Activated T-helper 17 cell treated with anti-CD3 and anti-CD28 coated beads, Interleukin-2, amount 50 U/mL, for 72 hours (primary cell): ENCODE measurements at regions not wholly inside any gene's neighbourhood (a gene's known extent, or its start where the extent isn't known, plus 50 kb on each side); places are given as distances from the start of the nearest gene placed in this dataset.

Experiments
- ATAC-seq: fragments of 150-1000 bp; cut with Tn5 transposase; replicated peaks from 2 replicates; pipeline ENCODE4 v1.10.0; 2021; ENCODE audit warnings: mild to moderate bottlenecking, moderate library complexity
- H3K27ac Mint-ChIP-seq: one replicate; pipeline ENCODE4 v1.8.0; 2022; ENCODE audit warnings: mixed read lengths
- H3K27me3 Mint-ChIP-seq: one replicate; pipeline ENCODE4 v1.8.0; 2022; ENCODE audit warnings: mixed read lengths
- H3K36me3 Mint-ChIP-seq: one replicate; pipeline ENCODE4 v1.8.0; 2022; ENCODE audit warnings: low read depth, mild to moderate bottlenecking, mixed read lengths
- H3K4me1 Mint-ChIP-seq: one replicate; pipeline ENCODE4 v1.8.0; 2022; ENCODE audit warnings: mixed read lengths
- H3K4me3 Mint-ChIP-seq: one replicate; pipeline ENCODE4 v1.8.0; 2022; ENCODE audit warnings: mild to moderate bottlenecking, mixed read lengths
- H3K9me3 Mint-ChIP-seq: one replicate; pipeline ENCODE4 v1.8.0; 2022; ENCODE audit warnings: mixed read lengths

DNA sequence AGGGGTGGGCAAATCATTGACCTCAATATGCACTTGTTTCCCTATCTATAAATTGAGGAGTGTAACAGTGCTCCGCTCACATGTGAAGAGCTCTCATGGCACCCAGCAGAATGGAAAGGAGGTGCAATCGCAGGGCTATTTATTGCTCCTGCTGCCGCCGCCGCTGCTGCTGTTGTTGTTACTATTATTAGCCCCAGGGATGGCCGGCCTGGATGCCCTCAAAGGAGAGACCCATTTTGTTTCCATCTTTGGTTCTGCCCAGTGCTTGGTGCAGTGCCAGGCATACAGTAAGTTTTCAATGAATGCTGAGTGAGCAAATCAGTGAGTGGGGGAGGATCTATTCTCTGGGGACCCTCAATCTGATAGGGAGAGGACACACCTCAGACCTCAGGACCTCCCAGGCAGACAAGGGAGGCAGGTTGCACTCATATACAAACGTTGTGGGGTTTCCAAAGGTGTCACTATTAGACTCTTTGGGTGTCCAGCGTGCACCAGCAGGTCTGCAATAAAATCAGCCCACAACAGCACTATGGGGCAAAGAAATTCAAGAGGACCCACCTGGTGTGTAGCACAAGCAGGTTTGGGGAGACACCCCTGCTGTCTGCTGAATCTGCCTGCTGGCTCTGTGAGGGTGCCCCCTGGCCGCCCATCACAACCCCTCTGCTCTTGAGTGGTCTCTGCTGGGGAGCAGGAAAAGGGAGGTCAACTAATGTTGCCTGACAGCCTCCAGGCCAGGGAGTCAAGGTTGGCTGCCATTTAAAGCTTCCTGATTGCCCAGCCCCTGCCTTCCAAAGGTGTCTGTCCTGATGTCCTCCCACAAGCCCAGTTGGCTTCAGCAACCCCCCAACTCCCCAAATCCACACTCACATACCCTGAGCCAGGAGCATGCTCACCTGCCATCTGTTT lies 136.3 kb downstream of the ACTL8 start:
- Mint-ChIP-seq H3K27me3 (peaks cover 20% of the 10 kb centered on the region), H3K4me1 (no peaks in the 10 kb centered on the region), H3K4me3 (no peak overlapping the region), H3K9me3 (no peaks in the 10 kb centered on the region), H3K36me3 (no peaks in the 10 kb centered on the region), H3K27ac (no peak overlapping the region)
- ATAC-seq: no peak

DNA sequence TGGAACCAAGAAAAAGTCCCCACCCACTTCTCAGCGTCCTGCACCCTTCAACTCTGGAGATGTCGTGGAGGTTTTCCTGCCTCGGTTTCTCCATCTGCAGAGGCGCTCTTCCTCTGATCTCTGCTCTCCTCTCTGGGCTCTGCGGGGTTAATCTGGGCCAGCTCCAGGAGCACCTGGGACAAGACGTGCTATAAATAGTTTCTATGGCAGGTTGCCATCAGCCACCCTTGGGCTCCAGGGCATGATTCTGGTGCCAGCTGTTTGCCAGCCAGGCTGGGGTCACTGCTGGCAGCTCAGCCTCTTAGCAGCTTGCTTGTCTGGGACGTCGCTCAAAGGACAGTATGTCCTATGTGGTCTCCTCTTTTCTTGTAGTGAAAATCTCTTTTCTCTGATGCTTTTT lies 137.1 kb downstream of the ACTL8 start:
- Mint-ChIP-seq H3K4me1 (no peaks in the 10 kb centered on the region), H3K4me3 (no peak overlapping the region), H3K36me3 (no peaks in the 10 kb centered on the region), H3K27me3 (peaks cover 20% of the 10 kb centered on the region), H3K9me3 (no peaks in the 10 kb centered on the region), H3K27ac (no peak overlapping the region)
- ATAC-seq: no peak

DNA sequence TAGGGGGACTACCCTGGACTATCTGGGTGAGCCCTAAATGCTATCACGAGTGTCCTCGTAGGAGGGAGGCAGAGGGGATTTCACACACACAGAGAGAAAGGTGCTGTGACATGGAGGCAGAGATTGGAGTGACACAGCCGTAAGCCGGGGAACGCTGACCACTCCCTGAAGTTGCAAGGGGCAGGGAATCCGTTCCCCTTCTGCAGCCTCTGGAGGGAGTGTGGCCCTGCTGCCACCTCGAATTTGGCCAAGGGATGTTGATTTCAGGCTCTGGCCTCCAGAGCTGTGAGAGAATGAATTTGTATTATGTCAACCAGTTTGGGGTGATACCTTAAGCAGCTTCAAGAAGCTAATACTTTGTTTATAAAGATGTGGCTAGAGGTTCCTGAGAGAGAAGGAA lies 137.7 kb downstream of the ACTL8 start:
- no peak for ATAC-seq
- Mint-ChIP-seq H3K36me3 (no peaks in the 10 kb centered on the region), H3K4me1 (no peaks in the 10 kb centered on the region), H3K27me3 (peaks cover 23% of the 10 kb centered on the region), H3K9me3 (no peaks in the 10 kb centered on the region), H3K27ac (no peak overlapping the region), H3K4me3 (no peak overlapping the region)

DNA sequence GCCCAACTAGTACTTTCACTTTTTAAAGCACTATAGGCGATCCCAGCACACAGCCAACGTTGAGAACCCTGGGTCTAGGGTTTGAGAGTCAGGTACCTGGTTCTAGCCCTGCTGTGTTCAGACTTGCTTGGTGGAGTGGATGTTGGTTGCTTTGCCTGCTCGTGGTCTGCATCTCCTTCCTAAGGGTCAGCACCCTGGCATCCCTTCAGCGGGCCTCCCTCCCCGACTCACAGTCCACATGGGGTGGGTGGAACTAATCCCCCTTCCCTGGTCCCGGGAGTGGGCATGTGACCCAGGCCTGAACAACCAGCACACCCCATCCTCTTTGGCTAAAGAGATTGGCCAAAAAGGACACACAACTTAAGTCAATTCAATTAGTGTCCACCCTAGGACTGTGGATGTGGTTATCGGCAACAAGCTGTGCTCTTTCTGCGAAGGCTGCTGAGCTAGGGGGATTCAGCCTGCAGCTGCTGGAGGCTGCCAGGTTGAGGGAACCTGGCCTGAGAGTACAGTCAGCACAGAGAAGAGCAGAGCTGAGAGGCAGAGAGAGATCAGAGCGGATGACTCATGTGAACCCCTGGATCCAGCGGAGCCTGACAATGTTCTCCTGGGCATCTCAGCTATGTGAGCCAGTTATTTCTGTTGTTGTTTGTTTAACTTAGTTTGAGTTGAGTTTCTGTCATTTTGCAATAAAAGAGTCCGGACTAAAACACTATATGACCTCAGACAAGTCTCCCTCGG lies 138.9 kb downstream of the ACTL8 start:
- Mint-ChIP-seq H3K9me3 (peaks cover 4% of the 10 kb centered on the region), H3K4me3 (no peak overlapping the region), H3K36me3 (no peaks in the 10 kb centered on the region), H3K27ac (no peak overlapping the region), H3K4me1 (no peaks in the 10 kb centered on the region), H3K27me3 (peaks cover 30% of the 10 kb centered on the region)
- no peak for ATAC-seq

DNA sequence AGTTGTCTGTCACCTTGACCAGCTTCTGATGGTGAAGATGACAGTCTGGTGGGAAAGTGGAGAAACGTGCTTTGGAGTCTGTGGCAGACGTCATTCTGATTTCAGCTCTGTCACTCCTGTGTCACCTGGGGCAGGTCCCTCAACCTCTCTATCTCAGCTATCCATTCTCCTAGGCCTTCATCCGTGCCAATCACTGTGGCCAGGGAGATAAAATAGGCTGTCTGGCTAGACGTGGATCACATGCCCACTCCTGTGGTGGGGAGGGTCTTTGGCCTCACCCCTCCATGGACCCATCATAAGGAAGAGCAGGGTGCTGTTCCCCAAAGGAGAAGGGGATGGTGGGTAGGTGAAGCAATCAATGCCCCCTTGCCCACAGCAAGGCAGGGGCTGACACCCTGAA lies 140.3 kb downstream of the ACTL8 start:
- Mint-ChIP-seq H3K36me3 (no peaks in the 10 kb centered on the region), H3K4me1 (no peaks in the 10 kb centered on the region), H3K9me3 (peaks cover 4% of the 10 kb centered on the region), H3K27me3 (peaks cover 25% of the 10 kb centered on the region), H3K4me3 (no peak overlapping the region), H3K27ac (no peak overlapping the region)
- ATAC-seq: no peak

DNA sequence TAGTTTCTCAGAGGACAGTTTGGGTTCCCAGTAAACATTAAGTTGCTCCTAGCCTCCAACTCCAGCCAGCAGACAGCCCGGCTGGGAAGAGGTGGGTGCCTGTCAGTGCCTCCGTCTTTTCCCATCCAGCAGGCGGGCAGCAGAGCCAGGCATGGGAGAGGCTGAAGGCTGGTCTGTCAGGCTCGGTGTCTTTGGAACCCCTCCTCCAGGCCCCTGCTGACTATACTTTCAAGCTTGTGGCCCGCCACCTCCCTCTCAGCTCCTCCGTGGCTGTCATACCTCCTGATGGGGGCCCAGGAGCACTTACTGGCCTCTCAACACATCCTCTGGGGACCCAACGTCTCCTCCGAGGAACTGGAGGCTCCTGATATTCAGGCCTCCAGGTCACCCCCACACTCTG lies 140.9 kb downstream of the ACTL8 start:
- Mint-ChIP-seq H3K27me3 (peaks cover 23% of the 10 kb centered on the region), H3K27ac (no peak overlapping the region), H3K9me3 (peaks cover 4% of the 10 kb centered on the region), H3K4me1 (no peaks in the 10 kb centered on the region), H3K36me3 (no peaks in the 10 kb centered on the region), H3K4me3 (no peak overlapping the region)
- ATAC-seq: no peak

DNA sequence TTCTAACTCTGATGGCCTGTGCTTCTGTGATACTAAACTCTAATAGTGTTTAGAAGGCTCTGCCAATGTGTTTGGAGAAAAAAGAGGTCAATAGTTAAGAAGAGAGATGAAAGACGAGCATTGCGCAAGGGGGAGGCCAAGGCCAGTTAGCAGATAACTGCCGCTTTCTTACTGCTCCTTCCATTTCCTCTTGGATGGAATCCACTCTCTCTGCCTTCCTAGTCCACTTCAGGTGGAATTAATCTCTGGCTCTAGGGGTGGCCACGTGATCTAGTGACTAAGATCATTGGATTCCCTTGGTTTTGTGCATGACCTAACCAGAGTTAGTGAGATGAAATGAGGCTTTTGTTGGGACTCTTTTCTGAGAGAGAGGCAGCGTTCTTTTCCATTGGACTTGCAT lies 148.3 kb downstream of the ACTL8 start:
- H3K4me1 Mint-ChIP-seq: no peaks in the 10 kb centered on the region
- H3K9me3 Mint-ChIP-seq: peaks cover 3% of the 10 kb centered on the region
- peaks cover 20% of the 10 kb centered on the region for H3K27me3 Mint-ChIP-seq
- no peak overlapping the region for H3K27ac Mint-ChIP-seq
- H3K4me3 Mint-ChIP-seq: no peak overlapping the region
- no peak for ATAC-seq
- no peaks in the 10 kb centered on the region for H3K36me3 Mint-ChIP-seq

DNA sequence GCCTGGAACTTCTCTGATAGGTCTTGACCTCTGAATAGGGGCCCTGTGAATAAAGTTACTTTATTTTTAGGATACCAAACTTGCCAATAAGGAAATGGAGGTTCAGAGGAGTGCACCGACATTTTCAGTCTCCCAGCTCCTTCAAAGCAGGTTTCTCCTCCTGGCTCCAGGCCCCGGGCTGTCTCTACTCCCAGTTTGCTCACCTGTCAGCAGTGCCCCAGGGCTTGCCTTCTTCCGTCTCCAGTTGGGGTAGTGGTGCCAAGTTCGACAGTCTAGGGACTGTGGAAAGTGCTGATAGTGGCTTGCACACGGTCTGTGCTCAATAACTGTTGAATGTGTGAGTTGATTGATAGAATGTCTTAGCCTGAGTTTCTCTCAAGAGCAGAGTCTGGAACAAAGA lies 149.2 kb downstream of the ACTL8 start:
- Mint-ChIP-seq H3K4me3 (no peak overlapping the region), H3K27me3 (peaks cover 17% of the 10 kb centered on the region), H3K9me3 (no peaks in the 10 kb centered on the region), H3K27ac (no peak overlapping the region), H3K36me3 (no peaks in the 10 kb centered on the region), H3K4me1 (no peaks in the 10 kb centered on the region)
- no peak for ATAC-seq

DNA sequence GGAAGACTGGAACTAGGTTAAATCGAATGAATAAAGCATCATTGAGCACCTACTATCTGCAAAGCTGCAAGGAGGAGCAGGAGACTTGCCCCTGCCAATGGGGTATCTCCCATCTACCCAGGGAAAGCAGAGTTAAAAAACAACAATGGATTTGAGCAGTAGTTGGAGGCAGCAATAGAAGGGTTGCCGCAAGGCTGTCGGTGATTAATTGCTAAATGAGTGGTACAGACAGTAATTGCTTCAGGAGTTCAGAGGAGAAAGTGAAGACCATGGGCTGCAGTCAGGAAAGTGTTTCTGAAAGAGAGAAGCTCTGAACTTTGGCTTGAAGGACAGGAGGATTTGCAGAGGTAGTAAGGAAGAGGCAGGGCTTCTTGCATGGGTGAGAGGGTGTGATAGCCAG lies 152.9 kb downstream of the ACTL8 start:
- H3K9me3 Mint-ChIP-seq: no peaks in the 10 kb centered on the region
- H3K36me3 Mint-ChIP-seq: no peaks in the 10 kb centered on the region
- no peaks in the 10 kb centered on the region for H3K4me1 Mint-ChIP-seq
- peaks cover 16% of the 10 kb centered on the region for H3K27me3 Mint-ChIP-seq
- no peak overlapping the region for H3K27ac Mint-ChIP-seq
- H3K4me3 Mint-ChIP-seq: no peak overlapping the region
- ATAC-seq: no peak

DNA sequence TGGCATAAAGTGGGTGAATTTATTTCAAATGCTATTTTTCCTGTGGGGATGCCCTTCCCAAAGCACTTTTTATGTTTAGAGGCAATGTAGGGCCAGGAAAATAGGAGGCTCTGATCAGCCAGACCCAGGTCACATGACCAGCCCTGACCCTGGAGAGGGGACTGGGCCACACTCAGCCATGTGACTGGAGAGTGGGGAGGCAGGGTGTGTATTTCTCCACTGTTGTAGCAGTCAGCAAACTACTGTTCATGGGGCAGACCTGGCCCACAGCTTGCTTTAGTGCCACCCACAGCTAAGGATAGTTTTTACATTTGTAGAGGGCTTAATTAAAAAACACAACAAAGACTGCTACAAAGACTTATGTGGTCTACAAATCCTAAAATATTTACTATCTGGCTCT lies 153.8 kb downstream of the ACTL8 start:
- no peak for ATAC-seq
- Mint-ChIP-seq H3K27ac (no peak overlapping the region), H3K9me3 (no peaks in the 10 kb centered on the region)

DNA sequence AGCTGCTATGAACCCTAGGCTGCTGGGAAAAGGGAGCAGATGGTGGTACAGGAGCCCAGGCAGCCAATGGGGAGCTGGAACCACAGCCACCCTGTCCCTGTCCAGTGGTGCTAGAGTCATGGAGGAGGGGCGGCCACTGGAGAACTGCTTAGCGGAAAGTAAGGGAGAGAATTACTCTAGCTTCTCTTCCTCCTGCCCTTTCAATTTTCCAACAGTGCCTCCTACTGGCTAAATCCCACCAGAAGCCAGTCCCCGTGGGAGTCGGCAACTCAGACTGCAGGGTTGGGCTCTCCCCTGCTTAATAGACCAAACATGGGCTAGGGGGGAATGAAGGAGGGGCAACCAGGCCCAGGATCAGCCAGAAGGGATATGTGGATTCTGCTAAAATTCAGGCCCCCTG lies 154.5 kb downstream of the ACTL8 start:
- Mint-ChIP-seq H3K27ac (no peak overlapping the region), H3K4me3 (no peak overlapping the region), H3K9me3 (no peaks in the 10 kb centered on the region), H3K4me1 (no peaks in the 10 kb centered on the region), H3K36me3 (no peaks in the 10 kb centered on the region), H3K27me3 (peaks cover 21% of the 10 kb centered on the region)
- ATAC-seq: no peak

More for the DNA sequence above, 153.8 kb downstream of the ACTL8 start:
- no peak overlapping the region for H3K4me3 Mint-ChIP-seq
- no peaks in the 10 kb centered on the region for H3K36me3 Mint-ChIP-seq
- H3K27me3 Mint-ChIP-seq: peaks cover 16% of the 10 kb centered on the region
- H3K4me1 Mint-ChIP-seq: no peaks in the 10 kb centered on the region

DNA sequence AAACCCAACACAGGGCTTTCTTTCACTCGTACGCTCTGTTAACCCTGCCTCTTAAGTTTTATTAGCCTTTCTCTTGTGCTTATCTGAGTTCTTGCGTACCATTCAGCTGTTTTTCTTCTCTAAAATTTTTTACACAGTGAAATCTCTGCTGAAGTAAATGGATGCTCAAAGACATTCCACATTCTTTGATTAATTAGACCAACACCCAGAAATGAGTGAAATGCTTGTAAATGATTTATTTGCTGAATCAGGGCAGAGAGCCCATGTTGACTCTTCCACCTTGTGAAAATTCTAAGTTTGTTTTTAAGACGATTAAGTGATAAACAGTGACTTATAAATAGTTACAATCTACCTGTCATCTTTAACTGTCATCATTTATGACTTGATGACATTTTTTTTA lies 156.7 kb downstream of the ACTL8 start:
- no peak for ATAC-seq
- peaks cover 30% of the 10 kb centered on the region for H3K27me3 Mint-ChIP-seq

DNA sequence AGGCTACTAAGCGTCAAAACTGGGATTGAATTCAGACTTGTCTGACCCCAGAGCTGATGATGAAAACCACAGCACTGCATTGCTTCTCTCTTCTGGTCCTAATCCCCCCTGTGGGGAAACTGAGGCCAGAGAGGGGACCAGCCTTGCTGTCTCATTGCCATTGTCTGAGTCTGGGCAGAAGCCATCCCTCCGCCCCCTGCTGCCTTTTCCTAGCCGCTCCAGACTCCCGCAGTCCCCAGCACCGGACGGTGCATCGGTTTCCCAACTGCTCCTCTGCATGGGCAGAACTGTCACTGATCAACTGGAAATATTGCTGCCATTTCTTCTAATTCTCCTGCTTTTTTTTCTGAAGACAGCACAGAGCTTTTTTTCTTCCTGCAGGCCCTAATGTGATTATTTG lies 157.4 kb downstream of the ACTL8 start:
- ATAC-seq: no peak
- H3K9me3 Mint-ChIP-seq: no peaks in the 10 kb centered on the region
- H3K27ac Mint-ChIP-seq: no peak overlapping the region
- no peaks in the 10 kb centered on the region for H3K4me1 Mint-ChIP-seq
- H3K4me3 Mint-ChIP-seq: no peak overlapping the region
- H3K36me3 Mint-ChIP-seq: no peaks in the 10 kb centered on the region
- peaks cover 34% of the 10 kb centered on the region for H3K27me3 Mint-ChIP-seq

More for the DNA sequence above, 156.7 kb downstream of the ACTL8 start:
- Mint-ChIP-seq H3K36me3 (no peaks in the 10 kb centered on the region), H3K4me3 (no peak overlapping the region), H3K9me3 (no peaks in the 10 kb centered on the region), H3K4me1 (no peaks in the 10 kb centered on the region), H3K27ac (no peak overlapping the region)

DNA sequence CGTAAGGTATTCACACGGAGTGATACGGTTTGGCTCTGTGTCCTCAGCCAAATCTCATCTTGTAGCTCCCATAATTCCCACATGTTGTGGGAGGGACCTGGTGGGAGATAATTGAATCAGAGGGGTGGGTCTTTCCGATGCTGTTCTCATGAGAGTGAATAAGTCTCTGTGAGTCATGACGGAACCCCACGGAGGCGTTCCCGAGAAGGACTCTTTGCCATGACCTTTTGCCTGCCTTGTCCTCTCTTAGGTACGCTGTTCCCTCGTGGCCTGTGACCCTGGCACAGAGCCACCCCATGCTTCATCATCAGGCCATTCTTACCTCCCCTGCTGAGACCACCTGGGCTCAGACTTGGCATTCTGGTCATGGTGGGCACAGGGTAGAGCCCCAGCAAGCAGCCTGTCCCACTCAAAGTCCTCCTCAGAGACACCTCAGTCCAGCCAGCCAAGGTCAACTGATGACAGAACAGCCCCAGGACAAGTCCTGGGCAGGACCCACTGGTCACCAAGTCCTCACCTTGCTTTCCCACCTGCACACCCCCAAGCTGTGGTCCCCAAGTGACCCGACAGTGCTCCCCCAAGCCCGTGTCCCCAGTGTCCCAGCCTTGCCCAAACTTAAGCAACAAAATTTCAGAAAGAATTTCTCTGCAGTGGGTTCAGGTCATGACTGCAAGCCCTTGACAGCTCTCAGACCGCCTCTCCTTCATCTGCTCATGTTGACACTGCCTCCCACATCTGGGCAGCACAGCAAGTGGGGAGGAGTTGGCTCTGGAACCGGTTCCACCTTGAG lies 158.4 kb downstream of the ACTL8 start:
- no peak overlapping the region for H3K27ac Mint-ChIP-seq
- peaks cover 33% of the 10 kb centered on the region for H3K27me3 Mint-ChIP-seq
- H3K36me3 Mint-ChIP-seq: no peaks in the 10 kb centered on the region
- no peaks in the 10 kb centered on the region for H3K9me3 Mint-ChIP-seq
- no peaks in the 10 kb centered on the region for H3K4me1 Mint-ChIP-seq
- H3K4me3 Mint-ChIP-seq: no peak overlapping the region
- ATAC-seq: no peak
